ENCODE measurements at regions not wholly inside any gene's neighbourhood (a gene's known extent, or its start where the extent isn't known, plus 50 kb on each side); places are given as distances from the start of the nearest gene placed in this dataset.
"Not testable (repeated sequence)": the region's sequence is repeated elsewhere in the genome, so short reads cannot be mapped to it uniquely, and the experiment has no call there.

DNA sequence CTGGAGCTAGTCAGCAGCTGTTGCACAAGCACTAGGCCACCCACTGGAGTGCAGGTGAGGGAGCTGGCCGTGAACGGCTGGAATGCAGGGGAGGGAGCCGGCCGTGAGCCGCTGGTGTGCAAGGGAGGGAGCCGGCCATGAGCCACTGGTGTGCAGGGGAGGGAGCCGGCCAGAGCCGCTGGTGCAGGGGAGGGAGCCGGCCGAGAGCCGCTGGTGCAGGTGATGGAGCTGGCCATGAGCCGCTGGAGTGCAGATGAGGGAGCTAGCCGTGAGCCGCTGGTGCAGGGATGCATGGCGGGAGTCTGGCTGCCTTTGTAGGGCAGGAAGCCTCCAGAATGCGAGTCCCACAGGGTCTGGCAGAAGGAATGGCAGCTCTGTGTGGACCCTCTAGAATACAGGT lies 1470.0 kb upstream of the DEFB115 start:
- TF ChIP-seq, protein P1, sequence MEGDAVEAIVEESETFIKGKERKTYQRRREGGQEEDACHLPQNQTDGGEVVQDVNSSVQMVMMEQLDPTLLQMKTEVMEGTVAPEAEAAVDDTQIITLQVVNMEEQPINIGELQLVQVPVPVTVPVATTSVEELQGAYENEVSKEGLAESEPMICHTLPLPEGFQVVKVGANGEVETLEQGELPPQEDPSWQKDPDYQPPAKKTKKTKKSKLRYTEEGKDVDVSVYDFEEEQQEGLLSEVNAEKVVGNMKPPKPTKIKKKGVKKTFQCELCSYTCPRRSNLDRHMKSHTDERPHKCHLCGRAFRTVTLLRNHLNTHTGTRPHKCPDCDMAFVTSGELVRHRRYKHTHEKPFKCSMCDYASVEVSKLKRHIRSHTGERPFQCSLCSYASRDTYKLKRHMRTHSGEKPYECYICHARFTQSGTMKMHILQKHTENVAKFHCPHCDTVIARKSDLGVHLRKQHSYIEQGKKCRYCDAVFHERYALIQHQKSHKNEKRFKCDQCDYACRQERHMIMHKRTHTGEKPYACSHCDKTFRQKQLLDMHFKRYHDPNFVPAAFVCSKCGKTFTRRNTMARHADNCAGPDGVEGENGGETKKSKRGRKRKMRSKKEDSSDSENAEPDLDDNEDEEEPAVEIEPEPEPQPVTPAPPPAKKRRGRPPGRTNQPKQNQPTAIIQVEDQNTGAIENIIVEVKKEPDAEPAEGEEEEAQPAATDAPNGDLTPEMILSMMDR (IDR thresholded peaks at IDR 0.05), result not testable (repeated sequence)
- not testable (repeated sequence) for TF ChIP-seq POLR2A, POLR2AphosphoS5 (IDR thresholded peaks at IDR 0.05)

Measured in prostate gland (tissue), 2 donors.